OCI-LY7 (cell line): ENCODE measurements at regions not wholly inside any gene's neighbourhood (a gene's known extent, or its start where the extent isn't known, plus 50 kb on each side); places are given as distances from the start of the nearest gene placed in this dataset.

Source experiments
- BruUV-seq: library from RNA; stranded (reverse); fragments of 400-500 nt; replicated peaks from 2 replicates; lab custom pipeline; 2021; lab: Mats Ljungman, UMichigan
- CTCF ChIA-PET: fragments of 300-600 bp; sonication (Branson Sonifier 250); formaldehyde crosslinking; loops from one replicate; lab custom pipeline; 2022; ENCODE audit warnings: antibody characterized with exemption; ENCODE audit not compliant: unreplicated experiment; lab: Charles Lee
- POLR2A ChIA-PET: fragments of 300-600 bp; sonication (Branson Sonifier 250); formaldehyde crosslinking; loops from one replicate; lab custom pipeline; 2022; ENCODE audit warnings: antibody characterized with exemption; lab: Charles Lee
- DNase-seq: peaks from one replicate; pipeline ENCODE4 v3.0.0-alpha.2; 2015; ENCODE audit warnings: low spot score
- H2AFZ ChIP-seq: fragments of 200-600 bp; sonication (generic), shearing (Covaris generic); 2 replicates; pipeline ENCODE4 v1.6.1; 2014; ENCODE audit warnings: mild to moderate bottlenecking, antibody characterized with exemption, low read length, moderate library complexity
- H3K27ac ChIP-seq: fragments of 200-600 bp; sonication (generic); 2 replicates; pipeline ENCODE4 v1.5.1; 2014; ENCODE audit warnings: mixed run types, low read depth, mild to moderate bottlenecking, moderate library complexity, low read length, inconsistent platforms; ENCODE audit not compliant: poor library complexity, severe bottlenecking
- H3K36me3 ChIP-seq: fragments of 200-600 bp; sonication (generic); 2 replicates; pipeline ENCODE4 v1.6.1; 2014; ENCODE audit warnings: mild to moderate bottlenecking, antibody characterized with exemption, low read length, moderate library complexity, mixed read lengths; ENCODE audit not compliant: insufficient read depth
- H3K4me1 ChIP-seq: fragments of 200-600 bp; sonication (generic); 2 replicates; pipeline ENCODE4 v1.5.1; 2014; ENCODE audit warnings: mild to moderate bottlenecking, low read length; ENCODE audit not compliant: insufficient read depth, poor library complexity, severe bottlenecking
- H3K4me2 ChIP-seq: fragments of 200-600 bp; sonication (generic); 2 replicates; pipeline ENCODE4 v1.6.1; 2014; ENCODE audit warnings: mild to moderate bottlenecking, low read length
- H3K4me3 ChIP-seq: fragments of 200-600 bp; sonication (generic); 2 replicates; pipeline ENCODE4 v1.5.1; 2014; ENCODE audit warnings: mild to moderate bottlenecking, low read depth, low read length; ENCODE audit not compliant: poor library complexity, severe bottlenecking
- H3K79me2 ChIP-seq: fragments of 200-600 bp; sonication (generic); 2 replicates; pipeline ENCODE4 v1.6.1; 2016; ENCODE audit warnings: low read depth, mild to moderate bottlenecking, low read length, moderate library complexity, mixed read lengths; ENCODE audit not compliant: insufficient read depth
- H3K9me2 ChIP-seq: fragments of 200-600 bp; sonication (generic); 2 replicates; pipeline ENCODE4 v1.6.1; 2016; ENCODE audit warnings: mild to moderate bottlenecking, low read length, mixed read lengths; ENCODE audit not compliant: insufficient read depth
- H3K9me3 ChIP-seq: fragments of 200-600 bp; sonication (generic); 2 replicates; pipeline ENCODE4 v1.6.1; 2014; ENCODE audit warnings: mild to moderate bottlenecking, mixed run types, low read length, mixed read lengths
- H4K20me1 ChIP-seq: fragments of 200-600 bp; sonication (generic); 2 replicates; pipeline ENCODE4 v1.6.1; 2014; ENCODE audit warnings: mild to moderate bottlenecking, antibody characterized with exemption, low read length, moderate library complexity, mixed read lengths; ENCODE audit not compliant: insufficient read depth
- CTCF ChIP-seq: fragments of 200-600 bp; sonication (generic); conservative IDR thresholded peaks from 2 replicates; pipeline ENCODE4 v1.5.1; 2014; ENCODE audit warnings: mild to moderate bottlenecking, antibody characterized with exemption, low read length, moderate library complexity, mixed read lengths
- EZH2phosphoT487 ChIP-seq: fragments of 200-600 bp; sonication (generic); IDR thresholded peaks from 2 replicates; pipeline ENCODE4 v1.6.1; 2018; ENCODE audit warnings: low read depth, borderline replicate concordance, mild to moderate bottlenecking, mixed run types, antibody characterized with exemption, low read length, moderate library complexity, mixed read lengths
- intact Hi-C: fragments of 100-400 bp; cut with micrococcal nuclease; formaldehyde crosslinking; loops from one replicate; pipeline ENCODE4 v1.10.0; 2022; ENCODE audit not compliant: unreplicated experiment

GRCh38 chr20:24393903-24394302 is 75.5 kb upstream of the SYNDIG1 start:
- H3K79me2 ChIP-seq = no peaks in the 10 kb centered on the region
- H3K27ac ChIP-seq = no peak overlapping the region
- TF ChIP-seq CTCF (no peak), EZH2phosphoT487 (no peak)
- ChIA-PET CTCF (no interaction called here), POLR2A (no interaction called here)
- no peaks in the 10 kb centered on the region for H4K20me1 ChIP-seq
- H3K9me2 ChIP-seq = no peaks in the 10 kb centered on the region
- intact Hi-C loops = no loop called here
- no peaks in the 10 kb centered on the region for H3K9me3 ChIP-seq
- no peaks in the 10 kb centered on the region for H3K4me1 ChIP-seq
- H3K4me2 ChIP-seq = no peak overlapping the region
- BruUV-seq = no TSS peak
- H3K4me3 ChIP-seq = no peak overlapping the region
- H3K36me3 ChIP-seq = no peaks in the 10 kb centered on the region
- H2AFZ ChIP-seq = no peak overlapping the region
- DNase-seq = no peak

GRCh38 chr20:24392612-24393011 is 76.8 kb upstream of the SYNDIG1 start:
- Histone ChIP-seq H3K9me3 (no peaks in the 10 kb centered on the region), H4K20me1 (no peaks in the 10 kb centered on the region), H3K27ac (no peak overlapping the region), H3K36me3 (no peaks in the 10 kb centered on the region), H3K79me2 (no peaks in the 10 kb centered on the region), H3K9me2 (no peaks in the 10 kb centered on the region), H3K4me2 (no peak overlapping the region), H3K4me3 (no peak overlapping the region), H2AFZ (no peak overlapping the region), H3K4me1 (no peaks in the 10 kb centered on the region)
- no peak for DNase-seq
- CTCF ChIA-PET = no interaction called here
- BruUV-seq = no TSS peak
- intact Hi-C loops = no loop called here
- no peak for TF ChIP-seq CTCF
- no peak for TF ChIP-seq EZH2phosphoT487
- POLR2A ChIA-PET = no interaction called here

GRCh38 chr20:24389686-24390085 is 79.7 kb upstream of the SYNDIG1 start:
- Histone ChIP-seq H3K27ac (no peak overlapping the region), H2AFZ (no peak overlapping the region), H3K79me2 (no peaks in the 10 kb centered on the region), H3K4me1 (no peaks in the 10 kb centered on the region), H3K9me2 (no peaks in the 10 kb centered on the region), H3K36me3 (no peaks in the 10 kb centered on the region), H3K4me2 (no peak overlapping the region), H3K9me3 (no peaks in the 10 kb centered on the region), H4K20me1 (no peaks in the 10 kb centered on the region), H3K4me3 (no peak overlapping the region)
- DNase-seq = no peak
- TF ChIP-seq EZH2phosphoT487 = no peak
- TF ChIP-seq CTCF = no peak
- ChIA-PET POLR2A (no interaction called here), CTCF (no interaction called here)
- intact Hi-C loops = no loop called here
- no TSS peak for BruUV-seq
